Ishikawa (cell line): ENCODE measurements at regions not wholly inside any gene's neighbourhood (a gene's known extent, or its start where the extent isn't known, plus 50 kb on each side); places are given as distances from the start of the nearest gene placed in this dataset.

Source experiments
- CREB1 ChIP-seq: IDR thresholded peaks from 2 replicates; pipeline ENCODE4 v1.6.1; 2012; ENCODE audit warnings: low read depth
- EP300 ChIP-seq: IDR thresholded peaks from 2 replicates; pipeline ENCODE4 v1.6.1; 2012; ENCODE audit warnings: borderline replicate concordance
- NFIC ChIP-seq: IDR thresholded peaks from 2 replicates; pipeline ENCODE4 v1.6.1; 2012
- TEAD4 ChIP-seq: IDR thresholded peaks from 2 replicates; pipeline ENCODE4 v1.6.1; 2012
- YY1 ChIP-seq: IDR thresholded peaks from 2 replicates; pipeline ENCODE4 v1.6.1; 2012; ENCODE audit warnings: low read depth
- TF ChIP-seq, protein P1 (sequence below): IDR thresholded peaks from 2 replicates; pipeline ENCODE4 v1.6.1; 2012
- TF ChIP-seq, protein P2 (sequence below): IDR thresholded peaks from 2 replicates; pipeline ENCODE4 v1.6.1; 2012; ENCODE audit warnings: low read depth, mild to moderate bottlenecking

DNA sequence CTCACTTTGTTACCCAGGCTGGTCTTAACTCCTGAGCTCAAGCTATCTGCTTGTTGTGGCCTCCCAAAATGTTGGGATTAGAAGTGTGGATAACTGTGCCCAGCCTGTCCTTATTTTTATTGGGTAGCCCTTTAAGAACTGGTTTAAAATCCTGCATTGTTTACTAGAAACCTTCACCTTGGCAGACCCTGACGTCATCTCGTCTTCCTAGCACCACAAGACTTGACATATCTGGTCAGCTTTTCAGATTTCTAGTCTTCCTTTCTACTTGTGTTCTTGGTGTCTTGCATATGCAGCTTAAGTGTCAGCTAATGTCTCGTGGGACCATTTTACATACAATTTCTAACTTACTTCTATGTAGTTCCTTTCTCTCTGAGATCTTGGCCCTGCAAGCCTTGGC lies 258.9 kb downstream of the IZUMO3 start:
- no peak for TF ChIP-seq YY1
- TF ChIP-seq, protein P1, sequence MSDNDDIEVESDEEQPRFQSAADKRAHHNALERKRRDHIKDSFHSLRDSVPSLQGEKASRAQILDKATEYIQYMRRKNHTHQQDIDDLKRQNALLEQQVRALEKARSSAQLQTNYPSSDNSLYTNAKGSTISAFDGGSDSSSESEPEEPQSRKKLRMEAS: no peak
- TF ChIP-seq, protein P2, sequence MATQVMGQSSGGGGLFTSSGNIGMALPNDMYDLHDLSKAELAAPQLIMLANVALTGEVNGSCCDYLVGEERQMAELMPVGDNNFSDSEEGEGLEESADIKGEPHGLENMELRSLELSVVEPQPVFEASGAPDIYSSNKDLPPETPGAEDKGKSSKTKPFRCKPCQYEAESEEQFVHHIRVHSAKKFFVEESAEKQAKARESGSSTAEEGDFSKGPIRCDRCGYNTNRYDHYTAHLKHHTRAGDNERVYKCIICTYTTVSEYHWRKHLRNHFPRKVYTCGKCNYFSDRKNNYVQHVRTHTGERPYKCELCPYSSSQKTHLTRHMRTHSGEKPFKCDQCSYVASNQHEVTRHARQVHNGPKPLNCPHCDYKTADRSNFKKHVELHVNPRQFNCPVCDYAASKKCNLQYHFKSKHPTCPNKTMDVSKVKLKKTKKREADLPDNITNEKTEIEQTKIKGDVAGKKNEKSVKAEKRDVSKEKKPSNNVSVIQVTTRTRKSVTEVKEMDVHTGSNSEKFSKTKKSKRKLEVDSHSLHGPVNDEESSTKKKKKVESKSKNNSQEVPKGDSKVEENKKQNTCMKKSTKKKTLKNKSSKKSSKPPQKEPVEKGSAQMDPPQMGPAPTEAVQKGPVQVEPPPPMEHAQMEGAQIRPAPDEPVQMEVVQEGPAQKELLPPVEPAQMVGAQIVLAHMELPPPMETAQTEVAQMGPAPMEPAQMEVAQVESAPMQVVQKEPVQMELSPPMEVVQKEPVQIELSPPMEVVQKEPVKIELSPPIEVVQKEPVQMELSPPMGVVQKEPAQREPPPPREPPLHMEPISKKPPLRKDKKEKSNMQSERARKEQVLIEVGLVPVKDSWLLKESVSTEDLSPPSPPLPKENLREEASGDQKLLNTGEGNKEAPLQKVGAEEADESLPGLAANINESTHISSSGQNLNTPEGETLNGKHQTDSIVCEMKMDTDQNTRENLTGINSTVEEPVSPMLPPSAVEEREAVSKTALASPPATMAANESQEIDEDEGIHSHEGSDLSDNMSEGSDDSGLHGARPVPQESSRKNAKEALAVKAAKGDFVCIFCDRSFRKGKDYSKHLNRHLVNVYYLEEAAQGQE: no peak
- no peak for TF ChIP-seq TEAD4
- no peak for TF ChIP-seq NFIC
- no peak for TF ChIP-seq EP300
- TF ChIP-seq CREB1: no peak
